Stimulated activated CD8-positive, alpha-beta memory T cell treated with anti-CD3 and anti-CD28 coated beads, Interleukin-2, amount 100 ng/mL, for 48 hours (primary cell): ENCODE measurements at regions not wholly inside any gene's neighbourhood (a gene's known extent, or its start where the extent isn't known, plus 50 kb on each side); places are given as distances from the start of the nearest gene placed in this dataset.

Source experiments
- DNase-seq, 2 donors: peaks; one replicate each; pipeline ENCODE4 v3.0.0-alpha.2; 2020; ENCODE audit warnings: low read depth in 2 of 2

DNA sequence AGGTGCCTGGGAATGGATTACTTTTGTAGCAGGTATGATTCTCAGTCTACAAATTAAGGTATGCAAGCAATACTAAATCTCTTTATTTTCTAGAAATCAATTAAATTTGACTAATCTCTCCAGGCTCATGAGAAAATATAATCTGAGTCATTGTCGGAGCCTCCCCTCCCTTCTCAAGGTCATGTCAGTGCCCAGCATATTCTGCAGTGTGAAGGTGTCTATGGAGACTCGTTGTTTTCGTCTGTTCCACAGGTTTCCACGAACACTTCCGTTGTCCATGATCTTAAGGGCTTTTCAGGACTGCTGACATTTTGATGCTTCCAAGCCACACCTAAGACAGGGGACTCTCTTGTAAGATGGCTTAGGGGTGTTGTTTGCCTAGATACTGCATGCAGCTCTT lies 56.6 kb upstream of the SCOC start:
- no peak for DNase-seq

DNA sequence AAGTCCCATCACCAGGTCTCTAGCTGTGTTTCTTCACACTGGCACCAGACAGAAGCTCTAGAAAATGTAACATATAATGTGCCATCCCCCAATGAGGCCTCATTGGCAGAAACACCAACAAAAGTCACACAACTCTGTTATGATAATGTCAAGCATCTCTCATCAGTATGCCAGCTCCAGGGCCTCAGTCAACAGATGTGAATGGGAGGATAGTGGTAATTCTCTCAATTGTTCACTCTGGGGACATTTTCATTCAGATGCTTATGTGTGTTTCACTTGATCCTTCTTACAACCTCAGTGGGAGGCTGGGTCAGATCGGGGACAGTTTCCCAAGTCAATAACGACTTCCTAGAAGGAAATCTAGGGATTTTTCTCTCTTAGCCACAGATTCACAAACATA lies 57.5 kb upstream of the SCOC start:
- no peak for DNase-seq

DNA sequence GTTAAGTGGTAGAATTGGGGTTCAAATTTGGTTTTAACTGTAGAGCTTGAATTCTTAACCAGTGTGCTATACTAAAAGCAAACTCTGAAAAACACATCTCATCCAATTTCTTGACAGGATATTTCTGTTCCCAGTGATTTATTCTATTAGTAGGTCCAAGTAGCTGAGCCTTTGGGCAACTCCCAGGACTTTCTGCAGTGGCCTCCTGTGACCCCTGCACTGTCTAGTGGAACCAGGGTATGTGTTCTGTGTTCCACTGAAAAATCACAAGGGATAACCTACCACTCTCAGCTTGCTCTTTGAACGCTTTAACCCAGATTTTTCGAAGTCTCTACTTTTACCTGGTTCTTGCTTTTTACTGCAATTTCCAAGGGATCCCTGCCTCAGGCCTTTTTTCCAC lies 58.0 kb upstream of the SCOC start:
- no peak for DNase-seq

DNA sequence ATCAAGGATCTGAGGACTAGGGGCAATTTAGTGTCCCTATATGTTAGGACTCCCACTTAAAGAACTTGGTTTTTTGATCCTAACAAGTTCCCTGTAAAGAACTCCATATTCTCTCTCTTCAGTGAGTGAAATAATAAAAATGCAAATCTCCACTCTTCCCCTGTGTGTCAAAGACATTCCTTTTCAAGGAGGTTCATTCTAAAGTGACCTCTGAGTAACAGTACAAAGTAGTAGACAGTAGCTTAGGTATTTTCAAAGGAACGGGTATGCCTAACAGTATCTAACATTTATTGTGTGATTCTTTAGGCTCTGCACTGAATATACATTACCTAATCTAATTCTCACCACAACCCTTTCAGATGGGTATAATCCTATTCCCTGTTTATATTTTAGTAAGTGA lies 58.4 kb upstream of the SCOC start:
- DNase-seq = no peak

DNA sequence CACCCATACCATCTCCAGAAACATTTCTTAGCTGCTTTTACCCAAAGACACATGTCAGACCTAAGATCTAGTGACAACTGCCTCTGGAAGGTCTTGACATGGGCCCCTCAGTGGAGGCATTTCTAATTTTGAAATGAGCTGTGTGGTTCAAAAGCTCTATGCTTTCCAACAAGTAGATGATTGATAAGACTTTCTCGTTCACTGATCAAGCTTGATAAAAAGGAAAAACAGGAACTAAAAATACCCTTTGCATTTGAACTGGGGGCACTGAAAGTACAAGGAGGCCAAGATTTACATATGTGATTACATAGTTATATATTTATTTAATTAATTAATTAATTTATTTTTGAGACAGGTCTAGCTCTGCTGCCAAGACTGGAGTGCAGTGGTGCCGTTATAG lies 61.3 kb upstream of the SCOC start:
- no peak for DNase-seq

DNA sequence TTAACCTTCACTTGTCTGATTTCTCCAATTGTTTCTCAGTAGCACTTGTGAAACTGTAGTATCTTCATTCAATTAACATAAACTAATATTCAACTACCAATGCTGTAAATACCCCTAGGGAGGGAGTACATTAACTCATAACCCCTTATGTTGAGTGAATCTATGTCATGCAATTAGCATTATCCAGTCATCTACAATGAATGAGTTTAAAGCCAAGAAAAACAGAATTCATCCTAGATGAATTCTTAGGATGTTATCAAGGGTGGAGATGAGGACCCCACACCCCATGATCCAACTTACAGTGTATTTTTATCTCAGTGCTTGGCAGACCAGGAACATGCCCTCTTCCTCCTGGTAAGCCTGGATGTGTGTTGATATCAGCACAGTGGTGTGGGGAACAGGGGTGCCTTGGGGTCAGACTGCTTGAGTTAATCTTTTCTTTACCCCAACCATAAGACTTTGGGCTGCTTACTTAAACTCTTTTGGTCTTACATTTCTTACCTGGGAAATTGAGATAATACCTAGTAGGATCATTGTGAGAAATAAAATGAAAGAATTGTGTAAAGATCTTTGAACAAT lies 62.1 kb upstream of the SCOC start:
- DNase-seq = no peak

DNA sequence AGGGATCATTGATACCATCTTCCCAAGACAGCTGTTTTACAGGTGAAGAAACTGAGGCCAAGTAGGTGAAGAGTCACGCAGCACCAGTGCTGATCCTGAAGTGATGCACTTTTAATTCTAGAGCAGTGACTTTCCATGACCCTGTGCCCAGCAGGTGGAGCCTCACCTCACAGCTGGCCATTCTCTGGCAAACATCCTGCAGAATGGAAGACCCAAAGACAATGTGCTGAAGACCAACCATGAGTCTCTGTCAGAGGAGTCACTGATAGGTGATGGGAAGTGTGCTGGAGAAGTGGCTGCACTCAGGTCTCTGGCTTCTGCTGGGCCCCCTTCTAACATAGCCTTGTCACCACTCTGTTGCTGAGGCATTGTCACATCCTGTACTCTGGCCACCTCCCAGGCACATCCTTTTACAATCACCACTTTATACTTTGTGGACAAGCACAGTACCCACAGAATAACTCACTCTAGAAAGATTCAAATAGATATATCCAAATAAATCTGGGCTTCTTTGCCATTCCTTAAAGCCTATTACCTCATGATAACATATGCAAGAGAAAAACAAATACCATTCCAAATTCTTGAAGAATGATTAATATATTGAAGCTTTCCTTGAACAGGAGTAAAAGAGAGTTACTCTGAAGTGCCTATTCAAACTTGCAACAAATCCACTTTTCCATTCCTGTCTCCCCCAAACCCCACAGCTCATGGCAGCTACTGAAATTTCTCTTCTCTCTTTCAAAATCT lies 64.1 kb upstream of the SCOC start:
- DNase-seq = no peak

DNA sequence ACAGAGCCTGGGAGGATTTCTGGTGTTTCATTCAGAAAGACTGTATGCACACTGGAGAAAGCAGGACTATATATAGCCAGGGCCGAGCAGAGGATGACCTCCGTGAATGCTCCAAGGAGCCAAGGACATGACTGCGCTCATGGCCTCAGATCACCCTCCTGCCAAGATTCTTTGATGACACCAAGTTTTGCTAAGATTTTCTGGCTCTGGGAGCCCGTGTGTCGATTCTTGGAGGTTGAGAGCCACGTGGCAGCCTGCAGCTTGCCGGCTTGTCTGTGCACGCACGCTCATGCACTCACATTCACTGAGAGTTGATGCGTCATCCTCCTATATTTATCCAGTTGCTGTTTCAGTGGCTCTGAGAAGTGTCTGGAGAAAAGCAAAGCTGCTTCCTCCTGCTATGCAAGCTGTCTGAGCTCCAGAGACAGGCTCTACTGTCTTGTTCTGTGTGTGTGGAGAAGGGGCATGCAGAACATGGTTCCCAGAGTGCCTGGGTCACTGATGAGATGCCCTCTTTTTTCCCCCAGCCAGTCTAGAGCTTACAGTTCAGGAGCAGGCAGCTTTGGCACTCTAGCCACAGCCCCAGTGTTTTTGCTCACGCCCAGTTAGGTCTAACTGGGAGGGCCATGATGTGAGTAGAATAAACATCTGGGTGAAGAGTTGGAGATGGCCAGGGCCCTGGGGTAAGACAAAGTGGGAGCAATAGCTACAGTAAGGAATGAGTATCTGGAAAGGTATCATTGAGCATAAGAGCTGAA lies 64.9 kb upstream of the SCOC start:
- no peak for DNase-seq

DNA sequence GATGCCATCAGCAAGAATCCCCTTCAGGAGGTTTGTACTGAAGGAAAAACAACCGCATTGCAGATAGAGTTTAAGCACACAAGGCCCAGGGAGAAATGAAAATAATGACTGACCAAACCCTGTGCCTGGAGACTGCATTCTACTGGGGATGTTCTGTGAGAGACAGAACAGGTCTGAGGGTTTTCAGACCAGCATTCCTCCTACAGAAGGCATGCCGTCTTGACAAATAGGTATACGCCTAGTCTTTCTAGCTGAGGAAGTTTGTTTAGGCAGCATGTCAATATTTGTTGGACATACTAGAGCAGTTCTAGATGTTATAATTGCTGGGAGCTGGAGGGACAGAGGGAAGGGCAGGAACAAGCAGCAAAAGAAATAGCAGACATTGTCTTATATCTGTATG lies 68.4 kb upstream of the SCOC start:
- DNase-seq = no peak

DNA sequence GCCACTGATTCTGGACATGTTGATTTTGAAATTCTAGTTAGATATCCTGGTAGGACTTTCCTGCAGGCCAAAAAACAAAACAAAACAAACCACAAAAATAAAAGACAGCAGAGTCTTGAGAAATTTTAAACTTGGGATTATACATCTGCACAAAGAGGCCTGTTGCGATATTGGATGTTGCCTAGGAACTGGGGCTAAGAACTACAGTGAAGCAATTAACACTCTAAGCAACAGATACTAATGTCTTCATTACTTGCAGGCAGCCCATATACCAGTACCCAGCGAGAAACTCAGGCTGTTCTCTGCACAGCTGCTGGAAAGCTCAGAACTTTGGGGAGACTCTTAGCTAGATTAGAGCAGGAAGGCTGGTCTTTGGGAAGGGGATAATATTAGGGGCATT lies 69.1 kb upstream of the SCOC start:
- no peak for DNase-seq

DNA sequence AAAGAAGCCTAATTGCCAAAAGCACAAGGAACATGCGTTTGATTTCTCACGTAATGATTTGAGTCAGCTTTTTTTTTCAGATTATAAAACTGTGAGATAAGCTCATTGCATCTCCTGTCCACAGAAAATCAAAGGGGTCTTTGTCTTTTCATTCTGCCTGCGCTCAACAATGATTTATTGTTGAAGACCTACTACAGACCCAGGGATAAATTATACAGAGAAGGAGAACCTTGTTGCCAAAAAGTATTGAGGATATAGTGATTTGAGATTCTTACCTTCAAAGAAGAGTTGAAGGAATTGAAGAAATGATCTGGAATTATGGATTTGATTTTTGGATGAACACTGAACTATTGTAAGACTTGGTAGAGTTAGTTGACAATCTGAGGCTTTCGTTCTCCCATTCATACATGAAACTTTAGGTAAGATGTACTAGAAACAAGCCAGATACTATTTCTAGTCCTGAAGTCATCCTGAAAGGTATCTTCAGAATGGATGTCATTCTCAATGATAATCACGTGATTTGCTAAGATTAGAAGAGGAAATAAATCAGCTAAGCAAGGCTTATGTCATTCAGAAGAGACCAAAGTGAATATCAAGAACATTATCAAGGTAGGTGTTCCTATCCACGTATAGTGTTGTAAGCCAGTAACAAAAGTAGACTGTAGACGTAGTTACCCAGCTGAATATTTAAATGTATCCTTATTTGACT lies 71.1 kb upstream of the SCOC start:
- DNase-seq = no peak

DNA sequence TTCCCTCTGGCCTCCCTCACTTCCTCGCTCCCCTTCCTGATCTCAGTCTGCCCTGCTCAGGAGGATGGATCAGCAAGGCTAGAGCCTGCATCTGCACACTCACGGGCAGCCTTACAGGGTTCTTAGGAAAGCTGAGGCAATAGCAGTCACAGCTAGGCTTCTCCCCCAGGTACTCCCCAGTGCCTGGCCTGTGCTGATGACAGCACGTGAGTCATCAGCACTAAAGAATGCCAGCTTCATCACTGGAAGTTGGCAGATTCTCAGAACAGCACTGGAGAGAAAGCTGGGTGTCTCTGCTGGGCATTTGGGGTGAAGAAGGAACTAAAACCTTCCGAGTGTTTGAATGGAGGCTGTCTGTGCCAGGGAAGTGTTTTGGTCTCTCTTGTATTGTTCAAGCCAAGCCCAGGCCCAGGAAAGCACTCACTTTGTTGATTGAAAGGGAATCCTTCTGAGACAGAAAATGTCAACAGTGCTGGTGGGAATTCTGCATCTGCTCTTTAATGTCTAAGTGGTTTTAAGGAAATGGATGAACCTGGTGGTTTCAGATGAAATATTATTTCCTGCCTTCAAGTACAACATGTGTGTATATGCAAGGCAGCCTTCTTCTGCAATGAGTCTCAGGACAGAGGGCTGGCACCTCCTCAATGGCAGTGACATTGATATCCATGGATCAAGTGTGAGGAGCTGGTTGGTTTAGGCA lies 73.0 kb upstream of the SCOC start:
- DNase-seq = no peak

DNA sequence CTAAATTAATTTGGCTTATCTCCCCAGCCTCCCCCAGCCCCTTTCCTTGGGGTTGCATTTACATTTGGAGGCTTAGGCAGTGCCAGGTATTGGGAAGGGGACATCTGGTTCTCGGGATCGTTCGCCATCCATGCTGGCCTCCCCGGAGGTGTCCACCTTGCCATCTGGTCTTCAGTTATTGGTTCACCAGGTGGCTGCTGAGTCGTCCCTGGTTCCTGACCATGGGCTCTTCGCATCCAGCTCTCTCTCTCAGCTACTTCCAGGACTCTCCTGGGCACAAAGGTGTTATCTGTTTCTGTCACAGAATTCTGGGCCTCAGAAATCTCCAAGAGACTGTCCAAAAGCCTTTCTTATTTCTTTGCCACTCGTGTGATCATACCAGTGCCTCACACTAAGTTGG lies 75.4 kb upstream of the SCOC start:
- DNase-seq = no peak

DNA sequence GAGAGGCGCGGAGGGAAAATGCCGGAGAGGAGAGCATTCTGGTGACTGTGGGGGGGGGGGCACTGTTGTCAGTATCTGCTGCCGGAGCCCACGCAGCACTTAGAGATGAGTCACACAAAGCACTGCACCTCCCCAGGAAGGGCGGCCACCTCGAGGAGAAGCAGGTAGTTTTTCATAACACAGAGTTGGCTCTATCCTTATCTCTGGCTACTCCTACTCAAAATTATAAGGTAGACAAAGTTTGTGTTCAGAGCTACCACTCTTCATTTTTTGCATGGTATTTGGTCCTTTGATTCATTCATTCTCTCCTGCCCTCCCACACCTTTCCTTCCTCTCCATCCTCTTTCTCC lies 76.2 kb upstream of the SCOC start:
- DNase-seq = no peak

DNA sequence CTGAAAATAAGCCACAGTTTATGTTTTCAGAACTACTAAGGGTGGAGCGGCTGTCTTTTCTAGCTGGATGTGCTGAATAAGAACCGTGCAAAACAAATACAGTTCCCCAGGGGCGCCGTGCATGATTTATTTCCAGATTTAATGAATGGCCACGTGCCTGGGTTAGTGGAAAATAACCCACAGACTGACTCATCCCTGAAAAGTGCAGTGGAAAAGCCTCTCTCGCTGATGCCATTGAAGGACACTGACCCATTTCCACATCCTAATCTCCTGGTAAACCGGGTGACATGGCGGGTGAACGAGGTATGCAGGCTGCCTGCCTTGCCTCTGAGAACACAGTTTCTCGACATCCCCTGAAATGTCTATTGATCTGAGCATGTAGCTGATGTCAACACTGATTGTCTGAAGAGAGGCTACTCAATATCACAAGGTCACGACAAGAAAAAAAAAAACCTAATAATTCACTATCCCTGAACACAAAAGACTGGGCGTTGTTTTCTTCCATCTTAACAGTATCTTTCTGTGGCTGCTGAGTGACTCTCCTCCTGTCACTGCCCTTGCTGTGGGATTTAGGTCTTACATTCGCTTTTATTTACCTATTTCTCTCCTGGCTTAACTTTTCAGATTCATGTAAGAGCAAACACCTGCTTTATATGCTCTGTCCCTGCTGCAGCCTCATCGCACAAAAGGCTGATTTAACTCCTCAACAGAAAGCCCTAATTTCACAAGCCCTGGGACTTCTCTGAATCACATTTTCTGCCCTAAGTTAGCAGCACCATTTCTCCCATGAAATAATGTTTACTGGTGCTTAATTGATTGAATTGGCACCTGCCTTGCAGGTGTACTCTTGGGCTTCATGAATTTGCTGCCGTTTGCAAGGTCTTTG lies 76.9 kb upstream of the SCOC start:
- no peak for DNase-seq

DNA sequence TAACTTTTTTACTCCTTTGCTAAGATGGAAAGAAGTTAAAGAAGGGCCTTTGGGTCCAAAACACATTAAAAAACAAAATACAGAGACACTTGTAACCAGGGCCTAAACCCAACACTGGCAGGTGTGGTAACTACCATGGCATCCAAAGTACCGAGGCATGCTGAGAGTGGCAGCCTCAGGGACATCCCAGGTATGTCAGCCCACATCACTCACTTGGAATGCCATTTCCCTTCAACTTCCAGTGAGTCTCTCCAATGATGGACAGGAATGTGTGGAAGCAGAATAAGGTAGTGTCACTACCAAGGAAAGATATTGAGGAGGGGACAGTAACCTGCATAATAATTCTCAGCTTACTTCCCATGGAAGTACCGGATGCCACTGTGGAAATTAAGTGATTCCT lies 79.5 kb upstream of the SCOC start:
- DNase-seq = no peak

DNA sequence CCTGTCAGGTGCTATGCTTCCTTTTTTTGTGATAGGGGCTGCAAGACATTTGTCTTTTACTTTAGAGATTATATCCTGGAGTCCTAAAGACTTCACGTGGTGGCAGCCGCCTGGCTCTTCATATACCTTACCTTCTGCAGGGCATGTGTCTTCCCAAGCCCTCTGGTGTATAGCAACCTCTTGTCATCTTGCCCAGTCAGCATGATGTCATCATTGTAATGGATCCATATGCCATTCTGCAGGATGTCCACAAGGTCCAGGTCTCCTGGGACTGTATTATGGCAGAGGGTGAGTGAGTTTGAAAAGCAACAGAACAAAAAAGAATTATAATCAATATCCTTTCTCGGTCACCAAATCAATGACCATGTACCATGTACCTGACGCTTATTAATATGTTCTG lies 82.2 kb upstream of the SCOC start:
- DNase-seq = no peak

DNA sequence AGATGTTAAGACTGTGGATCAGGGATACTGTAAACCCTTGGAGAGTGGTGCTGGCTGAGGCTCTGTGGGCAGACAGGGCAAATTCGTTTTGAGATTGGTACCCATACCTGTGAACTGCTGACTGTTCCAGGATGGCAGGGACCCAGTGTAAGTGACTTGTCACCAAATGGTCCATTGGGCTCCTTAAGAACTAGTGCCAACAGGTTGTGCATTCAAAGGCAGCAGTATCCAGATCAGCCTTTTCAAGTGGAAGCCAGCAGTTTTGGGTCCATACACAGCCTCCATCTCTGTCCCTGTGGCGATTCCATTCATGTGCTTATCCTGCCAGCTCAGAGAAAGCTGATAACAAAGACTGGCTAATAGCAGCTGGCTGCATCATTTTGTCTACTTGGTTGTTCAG lies 84.0 kb upstream of the SCOC start:
- no peak for DNase-seq

DNA sequence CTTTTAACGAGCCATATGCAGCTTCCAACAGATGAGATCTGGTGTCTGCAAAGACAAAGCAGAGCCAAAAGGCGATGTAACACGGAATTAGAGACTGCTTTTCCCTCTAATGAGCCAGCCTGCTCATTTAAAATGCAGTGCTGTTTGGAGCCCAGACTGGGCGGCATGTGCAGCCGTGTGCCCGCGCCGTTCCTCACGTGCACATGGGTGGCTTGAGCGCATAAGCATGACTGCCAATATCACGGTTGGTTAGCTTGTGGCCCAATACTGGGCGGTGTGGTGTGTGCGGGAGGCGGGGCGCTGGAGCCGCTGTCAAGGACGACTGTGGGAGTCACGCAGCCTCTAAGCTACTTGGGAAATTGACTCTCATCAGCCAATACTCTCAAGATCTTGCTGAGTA lies 87.0 kb upstream of the SCOC start:
- no peak for DNase-seq

DNA sequence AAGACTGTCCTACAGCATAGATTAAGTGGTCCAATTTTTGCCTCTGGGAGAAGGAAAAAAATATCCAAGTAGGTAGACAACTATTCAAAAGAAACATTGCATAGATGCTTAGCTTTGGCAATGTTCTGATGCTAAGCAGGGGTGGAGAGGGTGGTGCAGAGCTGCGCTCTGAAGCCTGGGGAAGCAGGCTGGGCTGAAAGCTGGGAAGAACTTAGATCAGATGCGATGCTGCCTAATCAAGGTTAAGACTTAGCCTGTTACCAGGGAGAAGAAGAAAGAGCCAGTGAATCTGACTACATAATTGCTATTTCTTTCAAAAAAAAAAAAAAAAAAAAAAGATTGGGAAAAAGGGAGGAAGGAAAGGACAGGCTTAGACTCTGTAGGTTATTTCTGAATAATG lies 89.0 kb upstream of the SCOC start:
- no peak for DNase-seq
